PC-3 (cell line): ENCODE measurements at regions not wholly inside any gene's neighbourhood (a gene's known extent, or its start where the extent isn't known, plus 50 kb on each side); places are given as distances from the start of the nearest gene placed in this dataset.

Experiments used
- ATAC-seq: fragments of 200-7000 bp; cut with Tn5 transposase; 2 replicates; pipeline ENCODE4 v1.9.1; 2020; ENCODE audit warnings: mild to moderate bottlenecking, moderate library complexity
- BruUV-seq: library from RNA; stranded (reverse); fragments of 400-500 nt; replicated peaks from 2 replicates; lab custom pipeline; 2021; lab: Mats Ljungman, UMichigan
- CTCF ChIA-PET: fragments of 300-600 bp; sonication (Branson Sonifier 250); formaldehyde crosslinking; loops from one replicate; lab custom pipeline; 2022; ENCODE audit warnings: antibody characterized with exemption; lab: Charles Lee
- POLR2A ChIA-PET: fragments of 300-600 bp; sonication (Branson Sonifier 250); formaldehyde crosslinking; loops from one replicate; lab custom pipeline; 2022; ENCODE audit warnings: antibody characterized with exemption; ENCODE audit not compliant: unreplicated experiment; lab: Charles Lee
- DNase-seq: peaks from one replicate; pipeline ENCODE4 v3.0.0-alpha.2; 2015
- H2AFZ ChIP-seq: fragments of 300-600 bp; sonication (generic); 2 replicates; pipeline ENCODE4 v1.6.0; 2016; ENCODE audit warnings: antibody characterized with exemption, low read length
- H3F3A ChIP-seq: fragments of 300-600 bp; sonication (generic); one replicate; pipeline ENCODE4 v1.6.0; 2017; ENCODE audit warnings: antibody characterized with exemption, low read length, control low read depth, mild to moderate bottlenecking; ENCODE audit not compliant: unreplicated experiment
- H3K27ac ChIP-seq: fragments of 300-600 bp; sonication (generic); 2 replicates; pipeline ENCODE4 v1.5.1; 2016; ENCODE audit warnings: mild to moderate bottlenecking, low read length
- H3K27me3 ChIP-seq: fragments of 300-600 bp; sonication (generic); 2 replicates; pipeline ENCODE4 v1.6.1; 2016; ENCODE audit warnings: low read length, mixed read lengths
- H3K36me3 ChIP-seq: fragments of 300-600 bp; sonication (generic); 2 replicates; pipeline ENCODE4 v1.6.1; 2016; ENCODE audit warnings: low read depth, mixed run types, low read length, mixed read lengths
- H3K4me1 ChIP-seq: fragments of 300-600 bp; sonication (generic); 2 replicates; pipeline ENCODE4 v1.5.1; 2016; ENCODE audit warnings: low read length; ENCODE audit not compliant: insufficient read depth
- H3K4me2 ChIP-seq: fragments of 300-600 bp; sonication (generic); 2 replicates; pipeline ENCODE4 v1.6.0; 2016; ENCODE audit warnings: low read length
- H3K4me3 ChIP-seq: fragments of 300-600 bp; sonication (generic); 2 replicates; pipeline ENCODE4 v1.5.1; 2016; ENCODE audit warnings: mild to moderate bottlenecking, low read length, mixed read lengths
- H3K79me2 ChIP-seq: fragments of 300-600 bp; sonication (generic); 2 replicates; pipeline ENCODE4 v1.6.1; 2017; ENCODE audit warnings: low read length, mixed read lengths
- H3K9ac ChIP-seq: fragments of 300-600 bp; sonication (generic); 2 replicates; pipeline ENCODE4 v1.6.0; 2016; ENCODE audit warnings: mild to moderate bottlenecking, low read length
- H3K9me2 ChIP-seq: fragments of 300-600 bp; sonication (generic); replicated peaks from 2 replicates; pipeline ENCODE4 v1.6.1; 2016; ENCODE audit warnings: mixed run types, low read length, mixed read lengths
- H3K9me3 ChIP-seq: fragments of 300-600 bp; sonication (generic); 2 replicates; pipeline ENCODE4 v1.6.1; 2016; ENCODE audit warnings: low read length, mixed read lengths
- H4K20me1 ChIP-seq: fragments of 300-600 bp; sonication (generic); 2 replicates; pipeline ENCODE4 v1.6.1; 2016; ENCODE audit warnings: low read length, mixed read lengths
- EZH2 ChIP-seq: fragments of 300-600 bp; sonication (generic); IDR thresholded peaks from one replicate; pipeline ENCODE4 v1.6.1; 2017; ENCODE audit warnings: antibody characterized with exemption, mild to moderate bottlenecking, low read length; ENCODE audit not compliant: unreplicated experiment
- EZH2phosphoT487 ChIP-seq: fragments of 300-600 bp; sonication (generic); IDR thresholded peaks from 2 replicates; pipeline ENCODE4 v1.6.1; 2018; ENCODE audit warnings: mild to moderate bottlenecking, antibody characterized with exemption, low read length, borderline replicate concordance
- intact Hi-C: fragments of 100-400 bp; cut with micrococcal nuclease; formaldehyde crosslinking; loops from 2 replicates; pipeline ENCODE4 v1.9.0; 2023
- TF ChIP-seq, protein P1 (sequence below): fragments of 300-600 bp; sonication (generic); conservative IDR thresholded peaks from 2 replicates; pipeline ENCODE4 v1.5.1; 2017; ENCODE audit warnings: antibody characterized with exemption, low read depth, mild to moderate bottlenecking, low read length

DNA sequence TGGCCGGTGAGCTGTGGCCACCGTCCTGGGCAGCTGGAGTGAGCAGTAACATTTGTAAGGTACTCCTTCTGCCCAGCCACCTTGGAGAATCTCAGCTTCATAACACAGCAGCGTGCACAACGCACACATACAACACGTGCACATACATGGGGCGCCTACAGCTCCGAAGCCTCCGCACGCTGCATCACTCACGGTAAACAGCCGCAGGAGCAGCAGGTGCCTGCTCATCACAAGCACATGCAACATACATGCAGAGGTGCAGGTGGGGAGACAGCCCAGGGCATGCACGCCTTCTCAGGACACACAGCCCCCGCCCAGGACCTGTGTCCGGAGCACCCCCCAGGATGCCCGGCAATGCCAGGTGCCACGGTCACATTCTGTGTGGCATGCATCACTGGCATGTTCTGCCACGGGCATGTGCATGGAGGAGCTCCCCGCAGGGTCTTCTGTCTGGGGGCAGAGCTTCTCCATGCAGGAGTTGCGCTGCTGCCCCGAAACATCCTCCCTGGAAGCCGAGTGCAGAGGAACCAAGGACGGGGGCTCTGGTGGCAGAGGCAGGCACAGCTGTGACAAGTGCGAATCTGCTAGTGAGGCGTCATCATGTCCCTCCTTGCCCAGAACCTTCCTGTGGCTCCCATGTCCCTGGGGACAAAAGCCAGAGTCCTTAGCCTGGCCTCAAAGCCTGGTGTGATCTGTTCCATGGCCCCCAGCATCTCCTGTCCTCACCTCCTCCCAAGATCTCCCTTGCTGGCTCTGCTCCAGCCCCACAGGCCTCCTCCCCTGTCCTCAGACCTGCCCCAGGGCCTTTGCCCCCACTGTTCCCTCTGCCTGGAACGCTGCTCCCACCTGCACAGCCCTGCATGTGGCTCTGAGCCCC, 184.0 kb upstream of the GSE1 start:
- BruUV-seq = no TSS peak
- Histone ChIP-seq H3K79me2 (no peaks in the 10 kb centered on the region), H3K4me1 (no peaks in the 10 kb centered on the region), H3K27me3 (no peaks in the 10 kb centered on the region), H4K20me1 (no peaks in the 10 kb centered on the region), H3K4me2 (no peak overlapping the region), H3K27ac (no peak overlapping the region), H3F3A (no peaks in the 10 kb centered on the region), H3K9me3 (no peaks in the 10 kb centered on the region), H3K4me3 (no peak overlapping the region), H3K9me2 (no peaks in the 10 kb centered on the region), H2AFZ (no peak overlapping the region), H3K36me3 (no peaks in the 10 kb centered on the region), H3K9ac (no peak overlapping the region)
- intact Hi-C loops = loop anchor here (10.0 kb wide), 1 partner anchor 126 kb away; no protein-coding TSS in a partner anchor
- ChIA-PET CTCF (no interaction called here), POLR2A (no interaction called here)
- no peak for TF ChIP-seq EZH2
- no peak for TF ChIP-seq EZH2phosphoT487
- DNase-seq (no peak), ATAC-seq (no peak)

DNA sequence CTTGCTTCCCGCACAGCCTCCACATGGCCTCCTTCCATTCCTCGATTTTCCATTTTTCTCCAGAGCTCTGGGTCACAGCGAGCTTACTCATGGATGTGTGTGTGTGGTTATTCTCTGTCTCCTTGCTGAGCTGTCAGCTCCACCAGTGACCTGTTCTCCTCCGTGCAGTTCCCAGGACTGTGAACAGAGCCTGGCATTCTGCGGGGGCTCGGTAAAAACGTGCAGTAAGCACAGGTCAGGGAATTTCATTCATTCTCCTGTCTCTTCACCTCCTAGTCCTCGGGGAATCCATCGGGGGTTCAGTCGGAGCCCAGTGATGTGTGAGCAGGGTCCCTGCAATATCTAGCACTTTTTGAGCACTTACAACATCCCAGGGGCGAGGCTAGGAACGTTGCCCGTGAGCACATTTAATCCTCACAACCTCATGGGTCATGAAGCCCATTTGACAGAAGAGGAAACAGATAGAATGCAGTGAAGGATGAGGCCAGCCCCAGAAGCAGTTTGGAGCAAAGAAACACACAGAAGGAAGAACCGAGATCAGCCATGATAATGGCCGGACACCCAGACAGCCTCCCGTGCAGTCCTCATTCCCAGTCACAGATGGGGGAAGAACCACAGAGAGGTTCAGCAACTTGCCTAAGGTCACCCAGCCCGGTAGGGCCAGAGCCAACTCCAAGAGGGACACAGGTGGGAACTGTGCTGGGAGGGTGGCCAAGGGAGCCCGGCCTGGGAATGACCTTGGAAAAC, 183.2 kb upstream of the GSE1 start:
- TF ChIP-seq EZH2 (no peak), EZH2phosphoT487 (no peak)
- TF ChIP-seq, protein P1, sequence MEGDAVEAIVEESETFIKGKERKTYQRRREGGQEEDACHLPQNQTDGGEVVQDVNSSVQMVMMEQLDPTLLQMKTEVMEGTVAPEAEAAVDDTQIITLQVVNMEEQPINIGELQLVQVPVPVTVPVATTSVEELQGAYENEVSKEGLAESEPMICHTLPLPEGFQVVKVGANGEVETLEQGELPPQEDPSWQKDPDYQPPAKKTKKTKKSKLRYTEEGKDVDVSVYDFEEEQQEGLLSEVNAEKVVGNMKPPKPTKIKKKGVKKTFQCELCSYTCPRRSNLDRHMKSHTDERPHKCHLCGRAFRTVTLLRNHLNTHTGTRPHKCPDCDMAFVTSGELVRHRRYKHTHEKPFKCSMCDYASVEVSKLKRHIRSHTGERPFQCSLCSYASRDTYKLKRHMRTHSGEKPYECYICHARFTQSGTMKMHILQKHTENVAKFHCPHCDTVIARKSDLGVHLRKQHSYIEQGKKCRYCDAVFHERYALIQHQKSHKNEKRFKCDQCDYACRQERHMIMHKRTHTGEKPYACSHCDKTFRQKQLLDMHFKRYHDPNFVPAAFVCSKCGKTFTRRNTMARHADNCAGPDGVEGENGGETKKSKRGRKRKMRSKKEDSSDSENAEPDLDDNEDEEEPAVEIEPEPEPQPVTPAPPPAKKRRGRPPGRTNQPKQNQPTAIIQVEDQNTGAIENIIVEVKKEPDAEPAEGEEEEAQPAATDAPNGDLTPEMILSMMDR = no peak
- POLR2A ChIA-PET = no interaction called here
- BruUV-seq = no TSS peak
- no peaks in the 10 kb centered on the region for H3K27me3 ChIP-seq
- no peaks in the 10 kb centered on the region for H4K20me1 ChIP-seq
- H3K4me3 ChIP-seq = no peak overlapping the region
- H3K4me2 ChIP-seq = no peak overlapping the region
- H3F3A ChIP-seq = no peaks in the 10 kb centered on the region
- H2AFZ ChIP-seq = no peak overlapping the region
- H3K79me2 ChIP-seq = no peaks in the 10 kb centered on the region
- H3K4me1 ChIP-seq = no peaks in the 10 kb centered on the region
- no peaks in the 10 kb centered on the region for H3K36me3 ChIP-seq
- CTCF ChIA-PET = no interaction called here
- intact Hi-C loops = loop anchor here (10.0 kb wide), 1 partner anchor 125 kb away; no protein-coding TSS in a partner anchor
- ATAC-seq (no peak), DNase-seq (no peak)
- no peak overlapping the region for H3K9ac ChIP-seq
- H3K9me2 ChIP-seq = no peaks in the 10 kb centered on the region
- no peaks in the 10 kb centered on the region for H3K9me3 ChIP-seq
- no peak overlapping the region for H3K27ac ChIP-seq

DNA sequence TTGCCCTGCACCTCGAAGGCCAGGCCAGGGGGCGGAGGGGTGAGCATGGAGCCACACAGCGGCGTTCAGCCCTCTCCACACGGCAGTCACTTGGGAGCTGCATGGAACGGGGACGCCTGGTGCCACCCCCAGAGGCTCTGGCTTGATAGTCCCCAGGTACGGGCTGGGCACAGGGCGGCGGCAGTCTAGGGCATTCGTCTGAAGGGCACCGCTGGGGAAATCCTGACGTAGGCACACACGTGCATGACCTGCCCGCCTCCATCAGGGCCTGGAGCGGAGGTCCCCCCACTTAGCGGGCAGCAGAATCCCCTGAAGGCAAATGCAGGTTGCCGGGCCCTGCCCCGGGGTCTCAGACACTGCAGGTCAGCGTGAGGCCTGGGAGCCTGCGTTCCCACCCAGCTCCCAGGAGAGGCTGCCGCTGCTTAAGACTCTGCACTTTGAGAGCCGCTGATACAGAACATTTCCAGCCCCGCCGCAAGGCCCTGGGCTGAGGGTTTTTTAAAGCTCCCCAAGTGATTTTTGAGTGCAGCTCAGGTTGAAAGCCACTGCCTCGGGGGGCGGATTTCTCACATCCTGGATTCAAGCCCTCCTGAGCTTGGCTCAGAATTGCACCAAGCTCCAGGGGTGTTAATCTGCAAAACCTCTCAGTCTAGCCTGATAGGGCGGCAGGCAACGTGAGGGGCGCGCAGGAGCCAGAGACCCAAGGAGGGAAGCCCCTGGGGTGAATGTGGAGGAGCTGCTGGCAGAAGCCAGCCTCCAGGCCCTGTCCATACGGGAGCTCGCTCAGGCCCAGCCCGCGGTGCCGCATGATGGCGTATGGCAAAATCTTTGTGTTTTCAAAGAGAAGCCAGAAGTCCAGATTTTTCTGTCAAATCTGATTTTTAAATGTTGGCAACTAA, 182.3 kb upstream of the GSE1 start:
- no peak overlapping the region for H3K4me3 ChIP-seq
- no TSS peak for BruUV-seq
- POLR2A ChIA-PET = no interaction called here
- H2AFZ ChIP-seq = no peak overlapping the region
- no peak overlapping the region for H3K9ac ChIP-seq
- no peaks in the 10 kb centered on the region for H3K36me3 ChIP-seq
- CTCF ChIA-PET = no interaction called here
- no peaks in the 10 kb centered on the region for H3K9me2 ChIP-seq
- no peaks in the 10 kb centered on the region for H3K9me3 ChIP-seq
- TF ChIP-seq, protein P1 = no peak
- TF ChIP-seq EZH2phosphoT487 (no peak), EZH2 (no peak)
- no peaks in the 10 kb centered on the region for H3K79me2 ChIP-seq
- H3F3A ChIP-seq = no peaks in the 10 kb centered on the region
- ATAC-seq = no peak
- H3K4me2 ChIP-seq = no peak overlapping the region
- intact Hi-C loops = no loop called here
- no peak overlapping the region for H3K27ac ChIP-seq
- H3K27me3 ChIP-seq = no peaks in the 10 kb centered on the region
- no peaks in the 10 kb centered on the region for H3K4me1 ChIP-seq
- H4K20me1 ChIP-seq = no peaks in the 10 kb centered on the region
- DNase-seq = no peak
